ENCODE measurements at regions not wholly inside any gene's neighbourhood (a gene's known extent, or its start where the extent isn't known, plus 50 kb on each side); places are given as distances from the start of the nearest gene placed in this dataset.

DNA sequence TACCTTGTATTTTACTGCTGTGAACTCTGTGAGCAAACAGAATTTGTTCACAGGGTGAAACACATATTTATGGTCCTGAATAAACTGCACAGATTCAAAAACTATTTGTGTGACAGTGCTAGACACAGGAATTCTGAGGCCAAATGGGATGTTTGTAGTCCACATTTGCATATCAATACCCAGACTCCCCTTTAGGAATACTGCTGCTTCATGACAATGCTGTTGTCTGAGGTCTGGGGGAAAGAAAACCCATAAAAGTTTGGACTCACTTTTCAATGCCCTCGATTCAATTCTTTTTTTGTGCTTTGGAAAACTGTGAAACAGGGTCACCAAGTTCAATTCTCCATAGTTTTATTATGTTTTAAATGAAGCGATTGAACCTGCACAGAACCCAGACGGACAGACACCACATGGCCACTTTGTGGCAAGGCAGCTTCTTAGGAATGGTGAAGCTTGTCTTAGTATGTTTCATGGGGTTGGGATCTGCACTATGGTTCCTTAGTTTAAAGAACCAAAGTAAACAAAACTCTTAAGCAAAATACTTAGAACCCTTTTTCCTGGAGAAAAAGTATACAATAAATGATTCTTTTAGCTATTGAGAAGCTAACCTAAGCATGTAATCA is 92.3 kb upstream of the MAD2L1 start:
- TF ChIP-seq, protein P1, sequence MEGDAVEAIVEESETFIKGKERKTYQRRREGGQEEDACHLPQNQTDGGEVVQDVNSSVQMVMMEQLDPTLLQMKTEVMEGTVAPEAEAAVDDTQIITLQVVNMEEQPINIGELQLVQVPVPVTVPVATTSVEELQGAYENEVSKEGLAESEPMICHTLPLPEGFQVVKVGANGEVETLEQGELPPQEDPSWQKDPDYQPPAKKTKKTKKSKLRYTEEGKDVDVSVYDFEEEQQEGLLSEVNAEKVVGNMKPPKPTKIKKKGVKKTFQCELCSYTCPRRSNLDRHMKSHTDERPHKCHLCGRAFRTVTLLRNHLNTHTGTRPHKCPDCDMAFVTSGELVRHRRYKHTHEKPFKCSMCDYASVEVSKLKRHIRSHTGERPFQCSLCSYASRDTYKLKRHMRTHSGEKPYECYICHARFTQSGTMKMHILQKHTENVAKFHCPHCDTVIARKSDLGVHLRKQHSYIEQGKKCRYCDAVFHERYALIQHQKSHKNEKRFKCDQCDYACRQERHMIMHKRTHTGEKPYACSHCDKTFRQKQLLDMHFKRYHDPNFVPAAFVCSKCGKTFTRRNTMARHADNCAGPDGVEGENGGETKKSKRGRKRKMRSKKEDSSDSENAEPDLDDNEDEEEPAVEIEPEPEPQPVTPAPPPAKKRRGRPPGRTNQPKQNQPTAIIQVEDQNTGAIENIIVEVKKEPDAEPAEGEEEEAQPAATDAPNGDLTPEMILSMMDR (IDR thresholded peaks at IDR 0.05 in 4 of 5, conservative IDR thresholded peaks at IDR 0.05 in 1 of 5): no peak
- TF ChIP-seq POLR2A (IDR thresholded peaks at IDR 0.05): no peak
